Breast epithelium (tissue), 3 donors: ENCODE measurements at regions not wholly inside any gene's neighbourhood (a gene's known extent, or its start where the extent isn't known, plus 50 kb on each side); places are given as distances from the start of the nearest gene placed in this dataset.

Experiments used
- CTCF ChIP-seq, 3 donors: fragments of 450-650 bp; IDR thresholded peaks; one replicate each; pipeline ENCODE4 v1.5.1; 2016 to 2017; ENCODE audit warnings: antibody characterized with exemption in 3 of 3, mild to moderate bottlenecking in 3 of 3, moderate library complexity in 3 of 3
- POLR2AphosphoS5 ChIP-seq, 3 donors: sonication (generic); formaldehyde crosslinking; IDR thresholded peaks; one replicate each; pipeline ENCODE4 v1.6.1; 2017; ENCODE audit warnings: antibody characterized with exemption in 3 of 3

- TF ChIP-seq CTCF (IDR thresholded peaks at IDR 0.05) (no peak), POLR2AphosphoS5 (IDR thresholded peaks at IDR 0.05) (no peak)
Observed at GRCh38 chr9:108100571-108100970, 611.0 kb upstream of the KLF4 start.
